HG02571 (cell line): ENCODE measurements at regions not wholly inside any gene's neighbourhood (a gene's known extent, or its start where the extent isn't known, plus 50 kb on each side); places are given as distances from the start of the nearest gene placed in this dataset.

Source experiments
- ATAC-seq: cut with Tn5 transposase; IDR thresholded peaks from one replicate; pipeline ENCODE4 v1.9.1; 2021; ENCODE audit warnings: mild to moderate bottlenecking, moderate library complexity; ENCODE audit not compliant: unreplicated experiment

DNA sequence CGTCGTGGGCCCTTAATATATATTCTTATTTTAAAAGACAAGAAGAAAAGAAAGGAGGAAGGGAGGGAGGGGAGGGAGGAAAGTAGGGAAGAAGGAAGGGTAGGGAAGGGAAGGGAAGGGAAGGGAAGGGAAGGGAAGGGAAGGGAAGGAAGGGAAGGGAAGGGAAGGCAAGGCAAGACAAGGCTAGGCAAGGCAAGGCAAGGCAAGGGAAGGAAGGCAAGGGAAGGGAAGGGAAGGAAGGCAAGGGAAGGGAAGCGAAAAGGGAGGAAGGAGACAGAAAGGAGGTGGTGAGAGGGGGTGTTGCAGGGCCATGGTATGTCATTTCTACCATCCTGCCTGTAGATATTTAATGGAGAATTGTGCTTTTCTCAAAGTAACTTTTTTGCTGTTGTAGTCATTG, 83.9 kb upstream of the BTBD3 start:
- ATAC-seq, result no peak

- ATAC-seq, result no peak
Measured at GRCh38 chr20:11838076-11838636, 79.5 kb upstream of the BTBD3 start.

DNA sequence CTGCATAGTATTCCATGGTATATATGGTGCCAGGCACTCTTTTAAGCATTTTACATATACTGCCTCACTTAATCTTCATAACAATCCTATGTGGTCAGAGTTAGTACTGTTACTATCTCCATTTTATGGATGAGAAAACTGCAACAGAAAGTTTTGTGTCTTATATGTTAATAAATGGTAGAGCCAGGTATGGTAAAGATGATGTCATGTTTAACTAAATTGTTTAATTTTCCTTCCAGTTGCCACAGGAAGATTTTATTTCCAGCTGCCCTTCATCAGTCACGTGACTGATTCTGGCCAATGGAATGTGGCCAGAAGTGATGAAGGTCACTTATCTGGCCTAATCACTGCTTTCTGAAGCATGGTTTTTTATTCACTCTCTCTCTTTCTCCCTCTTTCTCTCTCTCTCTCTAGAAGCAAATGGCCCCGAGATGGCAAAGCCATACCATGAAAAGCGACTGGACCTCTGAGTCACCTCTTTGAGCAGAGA, 75.7 kb upstream of the BTBD3 start:
- ATAC-seq, result no peak

DNA sequence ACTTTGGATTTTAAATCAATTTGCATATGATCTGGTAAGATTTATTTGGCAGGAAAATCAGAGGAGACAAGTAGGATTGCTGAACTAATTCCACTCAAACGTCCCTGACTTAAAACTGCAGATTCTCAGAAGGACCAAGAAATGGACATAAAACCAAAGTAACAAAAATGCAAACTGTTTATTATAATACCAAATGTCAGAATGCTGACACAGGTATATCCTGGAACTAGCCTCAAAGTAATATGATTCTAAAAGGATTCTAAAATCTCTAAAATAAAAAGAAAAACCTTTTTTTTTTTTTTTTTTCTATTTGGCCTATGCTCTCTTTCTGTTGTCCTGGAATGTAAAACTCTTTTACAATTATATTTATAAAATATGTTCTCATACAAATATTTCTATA, 74.4 kb upstream of the BTBD3 start:
- ATAC-seq, result no peak

- ATAC-seq, result no peak
Measured at GRCh38 chr20:11844691-11845090, 73.0 kb upstream of the BTBD3 start.

GRCh38 chr20:11845340-11845739, 72.4 kb upstream of the BTBD3 start:
- ATAC-seq, result no peak

GRCh38 chr20:11846131-11846530, 71.6 kb upstream of the BTBD3 start:
- ATAC-seq, result no peak

DNA sequence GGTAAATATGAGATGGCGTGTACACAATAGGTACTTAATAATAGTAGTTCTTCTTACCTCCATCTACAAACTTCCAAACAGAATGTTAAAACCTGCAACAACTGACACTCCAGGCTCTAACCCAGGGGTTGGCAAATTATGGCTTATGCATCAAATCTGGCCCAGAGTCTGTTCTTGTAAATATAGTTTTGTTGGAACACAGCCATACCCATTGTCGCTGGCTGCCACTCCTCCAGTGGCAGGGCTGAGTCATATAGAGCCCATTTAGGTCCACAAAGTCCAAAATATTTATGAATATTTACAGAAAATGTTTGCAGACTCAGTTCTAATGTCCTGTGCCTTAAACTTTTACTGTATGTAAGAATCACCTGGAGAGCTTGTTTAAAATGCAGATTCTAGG, 69.9 kb upstream of the BTBD3 start:
- no peak for ATAC-seq

DNA sequence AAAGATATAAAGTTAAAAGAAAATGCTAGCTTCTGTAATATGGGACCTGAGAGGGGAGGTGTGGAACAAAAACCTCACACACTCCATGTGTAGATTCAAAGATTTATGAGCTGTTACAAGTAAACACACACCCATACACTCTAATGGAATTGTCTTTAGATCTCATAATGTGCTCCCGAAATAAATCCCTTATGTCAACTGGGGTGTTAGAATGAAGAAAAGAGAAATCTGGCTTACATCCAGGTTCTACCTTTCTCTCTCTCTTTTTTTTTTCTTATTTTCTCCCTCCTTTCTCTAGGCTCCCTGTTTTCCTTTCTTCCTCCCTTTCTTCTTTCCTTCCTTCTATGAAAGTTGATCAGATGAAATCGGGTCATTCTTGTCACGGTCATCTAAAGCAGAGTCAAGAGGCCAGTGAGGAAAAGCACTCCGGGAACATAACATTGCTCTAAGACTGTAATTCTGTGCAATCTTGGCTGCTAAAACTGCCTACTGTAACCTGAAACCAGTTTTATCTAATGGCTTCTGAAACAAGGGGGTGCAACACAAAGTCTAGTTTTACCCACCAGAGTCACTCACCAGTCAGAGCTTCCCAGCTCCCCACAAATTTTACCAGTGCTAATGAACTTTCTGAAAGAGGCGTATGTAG, 68.3 kb upstream of the BTBD3 start:
- no peak for ATAC-seq

GRCh38 chr20:11849976-11850670, 67.6 kb upstream of the BTBD3 start:
- ATAC-seq, result no peak

DNA sequence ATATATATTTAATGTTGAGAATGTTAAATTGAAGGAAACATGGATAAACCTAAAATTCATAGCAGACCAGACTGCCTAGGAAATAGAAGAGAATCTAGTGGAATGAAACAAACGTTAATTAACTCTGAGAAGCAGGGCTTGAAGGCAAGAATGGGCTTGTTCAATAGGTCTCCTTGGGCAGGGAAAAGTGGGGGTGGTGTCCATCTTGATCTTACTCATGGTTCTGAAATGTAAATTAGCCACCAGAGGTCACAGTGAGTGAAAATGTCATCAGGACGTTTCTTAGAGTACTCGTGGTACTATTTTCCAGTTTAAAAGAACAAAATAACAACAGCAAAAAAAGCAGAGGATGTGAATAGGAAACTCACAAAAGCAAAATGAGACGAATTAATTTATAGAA, 66.8 kb upstream of the BTBD3 start:
- ATAC-seq, result no peak

DNA sequence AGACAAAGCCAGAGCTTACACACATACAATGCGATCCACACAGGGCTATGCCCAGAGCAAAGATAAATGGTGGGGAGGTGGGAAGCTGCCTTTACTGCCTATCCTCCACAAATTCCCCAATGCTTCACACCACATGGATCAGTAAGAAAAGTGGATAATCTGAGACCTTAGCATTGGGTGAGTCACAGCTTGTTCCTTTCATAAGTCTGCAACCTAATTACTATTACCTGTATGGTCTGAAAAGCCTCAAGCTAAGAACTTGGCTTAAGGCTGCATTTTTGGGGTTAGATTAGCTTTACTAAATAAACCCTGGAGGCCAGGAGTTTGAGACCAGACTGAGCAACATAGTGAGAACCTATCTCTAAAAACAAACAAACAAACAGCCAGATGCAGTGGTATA, 66.0 kb upstream of the BTBD3 start:
- ATAC-seq, result no peak

DNA sequence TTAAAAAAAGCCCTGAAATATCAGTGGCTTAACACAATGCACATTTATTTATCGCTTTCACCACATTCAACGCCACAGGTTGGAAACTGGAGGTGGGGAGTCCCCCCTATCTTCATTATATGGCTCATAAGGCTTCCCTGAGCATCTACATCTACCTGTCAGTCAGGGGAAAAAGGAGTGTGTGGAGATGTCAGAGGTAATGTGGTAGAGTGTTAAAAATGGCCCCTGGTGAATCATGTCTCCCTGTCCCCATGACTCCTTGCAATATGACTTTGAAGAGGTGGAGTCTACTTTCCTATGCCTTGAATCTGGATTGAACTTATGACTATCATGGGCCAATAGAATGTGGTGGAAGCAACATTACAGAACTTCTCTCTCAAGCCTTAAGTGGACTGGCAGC, 65.5 kb upstream of the BTBD3 start:
- ATAC-seq, result no peak

- ATAC-seq, result no peak
Measured at GRCh38 chr20:11852811-11853210, 64.9 kb upstream of the BTBD3 start.

DNA sequence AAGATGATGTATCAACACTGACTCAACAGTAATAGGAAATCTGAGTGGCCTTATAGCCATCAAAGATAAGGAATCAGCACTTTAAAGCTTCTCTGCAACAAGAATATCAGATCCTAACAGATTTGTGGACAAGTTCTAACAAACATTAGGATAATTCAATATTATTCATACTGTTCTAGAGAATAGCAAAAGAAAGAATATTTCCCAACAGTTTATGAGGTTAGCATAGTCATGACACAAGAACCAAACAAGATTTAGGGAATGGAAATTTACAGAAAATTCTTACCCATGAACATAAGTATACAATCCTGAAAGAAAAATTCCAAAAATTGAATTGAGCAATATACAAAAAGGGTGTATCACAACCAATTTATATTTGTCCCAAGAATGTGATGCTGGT, 64.3 kb upstream of the BTBD3 start:
- ATAC-seq, result no peak

DNA sequence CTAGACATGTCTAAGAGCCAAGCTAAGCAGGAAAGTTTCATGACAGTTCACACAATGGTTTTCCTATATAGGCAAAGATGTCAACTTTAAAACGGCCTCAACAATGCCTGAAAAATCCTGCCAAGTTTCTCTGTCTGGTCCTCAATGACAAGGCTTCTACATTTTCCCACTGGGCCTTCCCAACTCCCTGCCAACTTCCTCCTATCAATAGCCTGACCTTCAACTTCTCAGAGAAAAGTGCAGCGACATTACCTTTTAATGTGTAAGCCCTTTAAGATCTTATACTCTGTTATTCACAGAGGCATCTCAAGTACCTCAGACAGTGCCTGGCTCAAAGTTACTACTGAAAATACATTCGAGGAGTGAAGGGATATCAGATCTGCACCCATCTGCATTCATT, 56.2 kb upstream of the BTBD3 start:
- ATAC-seq, result no peak

GRCh38 chr20:11867291-11867919, 50.3 kb upstream of the BTBD3 start:
- ATAC-seq, result no peak
